ENCODE measurements at regions not wholly inside any gene's neighbourhood (a gene's known extent, or its start where the extent isn't known, plus 50 kb on each side); places are given as distances from the start of the nearest gene placed in this dataset.
"Not testable (repeated sequence)": the region's sequence is repeated elsewhere in the genome, so short reads cannot be mapped to it uniquely, and the experiment has no call there.

GRCh38 chr2:240383099-240383758 lies 52.2 kb upstream of the GPC1 start:
- Histone ChIP-seq H3K4me1 (ENCODE audit: control insufficient read depth, insufficient read depth, low read length) (no peaks in the 10 kb centered on the region), H3K27me3 (ENCODE audit: control insufficient read depth, insufficient read depth, low read length) (no peaks in the 10 kb centered on the region), H3K36me3 (ENCODE audit: control insufficient read depth, insufficient read depth, low read length) (no peaks in the 10 kb centered on the region), H3K9ac (ENCODE audit: low read depth, low read length) (no peak overlapping the region), H3K9me3 (ENCODE audit: control insufficient read depth, insufficient read depth, low read length) (no peaks in the 10 kb centered on the region), H3K4me3 (ENCODE audit: low read depth, low read length) (no peak overlapping the region), H3K27ac (ENCODE audit: low read depth, low read length) (no peak overlapping the region)

GRCh38 chr2:240383871-240384700 lies 51.4 kb upstream of the GPC1 start:
- H3K9me3 ChIP-seq (ENCODE audit: control insufficient read depth, insufficient read depth, low read length): no peaks in the 10 kb centered on the region
- H3K27ac ChIP-seq (ENCODE audit: low read depth, low read length): no peak overlapping the region
- no peak overlapping the region for H3K4me3 ChIP-seq (ENCODE audit: low read depth, low read length)
- H3K9ac ChIP-seq (ENCODE audit: low read depth, low read length): no peak overlapping the region
- no peaks in the 10 kb centered on the region for H3K27me3 ChIP-seq (ENCODE audit: control insufficient read depth, insufficient read depth, low read length)
- H3K36me3 ChIP-seq (ENCODE audit: control insufficient read depth, insufficient read depth, low read length): no peaks in the 10 kb centered on the region
- H3K4me1 ChIP-seq (ENCODE audit: control insufficient read depth, insufficient read depth, low read length): no peaks in the 10 kb centered on the region

GRCh38 chr2:240384711-240385450 lies 50.6 kb upstream of the GPC1 start:
- no peak overlapping the region for H3K4me3 ChIP-seq (ENCODE audit: low read depth, low read length)
- H3K27me3 ChIP-seq (ENCODE audit: control insufficient read depth, insufficient read depth, low read length): no peaks in the 10 kb centered on the region
- no peak overlapping the region for H3K27ac ChIP-seq (ENCODE audit: low read depth, low read length)
- H3K4me1 ChIP-seq (ENCODE audit: control insufficient read depth, insufficient read depth, low read length): no peaks in the 10 kb centered on the region
- no peak overlapping the region for H3K9ac ChIP-seq (ENCODE audit: low read depth, low read length)
- no peaks in the 10 kb centered on the region for H3K9me3 ChIP-seq (ENCODE audit: control insufficient read depth, insufficient read depth, low read length)
- no peaks in the 10 kb centered on the region for H3K36me3 ChIP-seq (ENCODE audit: control insufficient read depth, insufficient read depth, low read length)

GRCh38 chr2:240385451-240386161 lies 49.9 kb upstream of the GPC1 start:
- H3K27me3 ChIP-seq (ENCODE audit: control insufficient read depth, insufficient read depth, low read length); H3K4me1 ChIP-seq (ENCODE audit: control insufficient read depth, insufficient read depth, low read length); H3K27ac ChIP-seq (ENCODE audit: low read depth, low read length); H3K9me3 ChIP-seq (ENCODE audit: control insufficient read depth, insufficient read depth, low read length); H3K9ac ChIP-seq (ENCODE audit: low read depth, low read length); H3K4me3 ChIP-seq (ENCODE audit: low read depth, low read length); H3K36me3 ChIP-seq (ENCODE audit: control insufficient read depth, insufficient read depth, low read length): not testable (repeated sequence)

Data from HUES48 (cell line).